IPS-18c (cell line): ENCODE measurements at regions not wholly inside any gene's neighbourhood (a gene's known extent, or its start where the extent isn't known, plus 50 kb on each side); places are given as distances from the start of the nearest gene placed in this dataset.
"Not testable (repeated sequence)": the region's sequence is repeated elsewhere in the genome, so short reads cannot be mapped to it uniquely, and the experiment has no call there.

Experiments
- H3K4me3 ChIP-seq: 2 replicates; pipeline ENCODE4 v1.7.0; 2013; ENCODE audit warnings: low read depth, mild to moderate bottlenecking, low read length, moderate library complexity; ENCODE audit not compliant: insufficient read depth
- H3K9me3 ChIP-seq: one replicate; pipeline ENCODE4 v1.6.1; 2013; ENCODE audit warnings: mild to moderate bottlenecking, low read length, moderate library complexity; ENCODE audit not compliant: control insufficient read depth, insufficient read depth

GRCh38 chr2:87239558-87240215, 218.0 kb upstream of the PLGLB1 start:
- H3K4me3 ChIP-seq, H3K9me3 ChIP-seq: not testable (repeated sequence)

- not testable (repeated sequence) for H3K4me3 ChIP-seq
Measured at GRCh38 chr2:87246066-87246717, 224.5 kb upstream of the PLGLB1 start.

GRCh38 chr2:87252046-87252445, 230.4 kb upstream of the PLGLB1 start:
- not testable (repeated sequence) for H3K9me3 ChIP-seq, H3K4me3 ChIP-seq

More at GRCh38 chr2:87246066-87246717, 224.5 kb upstream of the PLGLB1 start:
- not testable (repeated sequence) for H3K9me3 ChIP-seq

DNA sequence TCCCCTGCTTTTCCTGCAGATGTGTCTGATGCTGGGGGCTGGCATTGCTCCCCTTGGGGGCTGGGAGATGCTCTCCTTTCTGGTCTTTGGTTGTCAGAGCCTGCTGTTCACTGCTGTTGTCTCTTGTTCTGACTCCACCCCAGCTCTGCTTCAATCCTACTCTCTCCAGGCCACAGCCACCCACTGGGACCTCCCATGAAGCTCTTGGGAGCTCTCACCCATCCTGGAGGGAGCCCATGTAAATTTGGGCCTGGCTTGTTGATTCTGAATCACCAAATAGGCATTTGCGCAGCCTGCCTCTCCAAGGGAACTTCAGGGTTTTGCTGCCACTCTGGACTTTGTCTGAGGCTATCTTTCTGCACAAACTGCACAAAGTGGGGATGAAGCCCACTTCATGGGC, 232.9 kb upstream of the PLGLB1 start:
- H3K9me3 ChIP-seq: not testable (repeated sequence)

GRCh38 chr2:87255410-87255809, 233.8 kb upstream of the PLGLB1 start:
- not testable (repeated sequence) for H3K4me3 ChIP-seq, H3K9me3 ChIP-seq

More for the DNA sequence above, 232.9 kb upstream of the PLGLB1 start:
- H3K4me3 ChIP-seq: not testable (repeated sequence)

- H3K9me3 ChIP-seq, H3K4me3 ChIP-seq: not testable (repeated sequence)
Measured at GRCh38 chr2:87258887-87259286, 237.2 kb upstream of the PLGLB1 start.

DNA sequence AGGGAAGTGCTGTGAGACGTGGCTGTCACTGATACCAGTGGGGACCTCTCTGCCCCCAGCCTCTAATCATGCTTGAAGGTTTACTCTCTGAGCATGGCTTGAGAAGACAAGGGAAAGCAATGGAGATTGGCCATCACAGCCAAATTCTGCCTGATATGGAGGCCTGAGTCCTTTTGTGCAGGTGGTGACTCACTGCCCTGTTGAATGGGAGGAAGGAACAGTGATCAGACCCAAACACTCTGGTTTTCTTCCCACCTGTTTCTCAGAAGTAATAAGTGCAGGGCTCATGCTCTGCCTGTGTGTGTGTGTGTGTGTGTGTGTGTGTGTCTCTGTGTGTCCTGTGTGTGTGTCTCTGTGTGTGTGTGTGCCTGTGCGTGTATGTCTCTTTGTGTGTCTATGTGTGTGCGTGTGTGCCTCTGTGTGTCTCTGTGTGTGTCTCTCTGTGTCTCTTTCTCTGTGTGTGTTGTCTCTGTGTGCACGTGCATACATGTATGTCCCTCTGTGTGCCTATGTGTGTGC, 240.6 kb upstream of the PLGLB1 start:
- not testable (repeated sequence) for H3K4me3 ChIP-seq, H3K9me3 ChIP-seq

DNA sequence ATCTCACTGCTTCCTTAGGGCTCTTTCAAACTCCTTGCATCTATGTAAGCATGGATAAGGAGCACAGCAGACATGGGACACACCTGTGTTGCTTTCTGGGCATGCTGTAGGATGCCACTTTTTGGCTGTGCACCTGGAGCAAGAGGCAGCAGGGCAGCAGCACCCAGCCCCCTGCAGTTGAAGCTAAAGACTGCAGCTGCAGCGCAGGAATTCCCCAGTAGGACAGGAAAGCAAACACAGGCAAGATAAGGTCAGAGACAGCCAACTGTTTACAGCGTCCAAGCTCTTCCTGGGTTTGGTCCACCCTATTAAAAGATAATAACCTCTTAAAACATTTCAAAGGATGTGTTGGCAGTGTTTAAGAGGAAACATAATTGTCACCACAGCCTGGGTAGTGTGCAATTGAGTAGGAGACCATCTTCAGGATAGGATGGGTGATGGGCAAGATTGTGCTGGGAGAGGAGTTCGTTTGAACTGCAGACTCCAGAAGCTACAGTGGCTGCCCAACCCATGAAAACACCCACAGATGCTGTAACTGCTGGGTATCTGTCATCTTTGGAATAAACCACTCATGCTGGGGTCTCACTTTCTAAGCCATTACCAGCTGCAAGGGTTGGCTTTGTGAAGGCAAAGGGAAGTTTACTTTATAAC, 242.3 kb upstream of the PLGLB1 start:
- not testable (repeated sequence) for H3K4me3 ChIP-seq, H3K9me3 ChIP-seq

- H3K4me3 ChIP-seq, H3K9me3 ChIP-seq: not testable (repeated sequence)
Measured at GRCh38 chr2:87275192-87275591, 253.5 kb upstream of the PLGLB1 start.

DNA sequence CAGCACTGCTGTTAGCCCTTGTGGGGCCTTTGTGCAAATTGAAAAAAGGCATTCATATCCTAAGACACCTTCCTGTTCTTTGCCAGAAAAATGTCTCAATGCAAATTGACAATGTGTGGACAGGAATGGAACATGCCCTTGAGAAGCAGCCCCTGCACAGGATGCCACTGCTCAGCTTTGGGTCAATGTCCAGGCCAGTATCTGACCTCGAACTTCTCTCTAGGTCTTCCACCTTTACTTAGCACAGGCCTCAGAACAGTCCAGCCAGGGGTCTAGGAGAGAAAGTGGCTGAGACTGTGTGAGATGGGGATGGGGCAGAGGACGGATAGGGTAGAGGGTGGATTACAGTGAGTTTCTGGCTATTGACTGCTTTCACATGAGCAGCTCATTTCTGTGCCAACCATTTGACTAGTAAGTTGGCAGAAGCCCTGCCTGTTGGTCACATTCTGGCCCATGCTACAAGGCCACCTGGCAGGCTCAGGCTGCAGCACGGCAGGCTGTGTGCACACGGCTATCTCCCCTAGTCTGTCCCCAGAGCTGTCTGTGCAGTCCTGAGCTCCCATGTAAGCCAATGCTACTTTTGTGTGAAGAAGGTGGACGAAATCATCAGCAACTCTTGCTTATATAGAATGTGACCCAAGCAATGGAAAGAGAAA, 254.5 kb upstream of the PLGLB1 start:
- H3K4me3 ChIP-seq, H3K9me3 ChIP-seq: not testable (repeated sequence)

DNA sequence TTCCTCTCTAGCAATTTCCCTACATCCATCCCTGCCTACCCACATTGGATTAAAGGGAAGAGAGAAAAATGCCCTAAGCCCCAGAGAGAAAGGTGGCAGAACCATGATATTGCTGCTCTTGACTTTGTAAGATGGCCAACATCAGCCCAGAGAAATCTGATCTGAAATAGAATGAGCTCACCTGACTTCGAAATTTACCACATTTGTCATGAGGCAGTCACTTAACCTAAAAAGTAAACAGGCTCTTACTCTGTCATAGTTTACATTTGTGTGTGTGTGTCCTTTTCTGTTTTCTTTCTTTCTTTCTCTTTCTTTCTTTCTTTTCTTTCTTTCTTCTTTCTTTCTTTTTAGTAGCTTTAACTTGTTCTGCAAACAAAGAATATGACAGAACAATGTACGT, 255.0 kb upstream of the PLGLB1 start:
- not testable (repeated sequence) for H3K4me3 ChIP-seq, H3K9me3 ChIP-seq

DNA sequence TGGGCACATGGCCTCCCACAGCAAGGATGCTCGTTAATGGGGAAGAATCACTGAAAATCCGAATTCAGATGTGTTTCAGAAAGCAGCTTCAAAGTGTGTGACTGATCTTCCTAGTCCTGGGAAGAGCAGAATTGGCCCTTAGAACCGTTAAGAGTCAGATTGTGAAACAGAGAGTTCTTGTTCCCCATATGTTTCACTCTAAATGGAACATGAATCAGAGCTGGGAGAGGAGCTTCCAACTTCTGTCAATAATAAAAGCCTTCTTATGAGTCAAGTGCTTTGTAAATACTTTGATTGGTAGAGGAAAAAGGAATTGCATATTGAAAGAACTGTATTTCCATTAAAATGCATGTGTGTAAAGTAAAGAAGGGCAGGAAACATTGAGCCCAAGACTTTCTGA, 256.1 kb upstream of the PLGLB1 start:
- not testable (repeated sequence) for H3K9me3 ChIP-seq, H3K4me3 ChIP-seq

GRCh38 chr2:87280596-87281355, 259.1 kb upstream of the PLGLB1 start:
- H3K4me3 ChIP-seq, H3K9me3 ChIP-seq: not testable (repeated sequence)

GRCh38 chr2:87283735-87284470, 262.3 kb upstream of the PLGLB1 start:
- not testable (repeated sequence) for H3K9me3 ChIP-seq, H3K4me3 ChIP-seq

- H3K4me3 ChIP-seq, H3K9me3 ChIP-seq: not testable (repeated sequence)
Measured at GRCh38 chr2:87284471-87284772, 262.8 kb upstream of the PLGLB1 start.

DNA sequence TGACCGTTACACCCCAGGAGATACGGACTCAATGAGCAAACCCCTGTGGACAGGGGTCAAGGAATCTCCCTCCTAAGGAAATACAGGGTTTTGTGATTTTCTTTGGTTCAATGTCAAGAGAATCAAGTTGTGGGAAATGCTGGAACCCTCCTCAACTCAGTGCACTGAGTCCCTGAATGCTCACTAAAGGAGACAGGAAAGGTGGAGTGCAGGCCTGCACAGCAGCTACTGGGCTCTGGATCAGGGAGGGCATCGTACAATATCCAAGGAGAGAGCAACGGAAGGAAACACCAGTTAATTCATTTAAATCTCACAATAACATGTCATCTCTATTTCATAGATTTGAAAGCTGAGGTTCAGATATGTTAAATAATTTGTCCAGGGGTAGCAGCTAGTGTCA, 263.5 kb upstream of the PLGLB1 start:
- not testable (repeated sequence) for H3K4me3 ChIP-seq, H3K9me3 ChIP-seq
